NCI-H2081 (cell line): ENCODE measurements at regions not wholly inside any gene's neighbourhood (a gene's known extent, or its start where the extent isn't known, plus 50 kb on each side); places are given as distances from the start of the nearest gene placed in this dataset.
A peak's percentile ranks its signal among the peaks of the same experiment; 100 is the strongest.
"Not testable (repeated sequence)": the region's sequence is repeated elsewhere in the genome, so short reads cannot be mapped to it uniquely, and the experiment has no call there.

Experiments used
- DNase-seq, 2 experiments: peaks; one replicate each; lab custom pipeline; 2025; lab: John Stamatoyannopoulos, UW

- no peak for DNase-seq
Observed at GRCh38 chr2:4981802-4982409, 710.3 kb upstream of the SOX11 start.

GRCh38 chr2:4988444-4988843, 703.7 kb upstream of the SOX11 start:
- not testable (repeated sequence) for DNase-seq

GRCh38 chr2:4992226-4992625, 700.0 kb upstream of the SOX11 start:
- DNase-seq = peak; percentile 7 to 33

- peak in 1 of 2 experiments; percentile 10 for DNase-seq
Observed at GRCh38 chr2:4995466-4995865, 696.7 kb upstream of the SOX11 start.

GRCh38 chr2:5007596-5007995, 684.6 kb upstream of the SOX11 start:
- no peak for DNase-seq

- DNase-seq = no peak
Observed at GRCh38 chr2:5019324-5019723, 672.9 kb upstream of the SOX11 start.

GRCh38 chr2:5020116-5020875, 671.9 kb upstream of the SOX11 start:
- no peak for DNase-seq

- DNase-seq = peak in 1 of 2 experiments; percentile 36
Observed at GRCh38 chr2:5021136-5021535, 671.0 kb upstream of the SOX11 start.

- DNase-seq = no peak
Observed at GRCh38 chr2:5022061-5022460, 670.1 kb upstream of the SOX11 start.

- DNase-seq = not testable (repeated sequence)
Observed at GRCh38 chr2:5022708-5023635, 669.2 kb upstream of the SOX11 start.

GRCh38 chr2:5026571-5027234, 665.5 kb upstream of the SOX11 start:
- no peak for DNase-seq

- DNase-seq = peak; percentile 60 to 85
Observed at GRCh38 chr2:5035057-5035488, 657.1 kb upstream of the SOX11 start.

- DNase-seq = no peak
Observed at GRCh38 chr2:5036256-5036655, 655.9 kb upstream of the SOX11 start.

GRCh38 chr2:5039241-5039975, 652.8 kb upstream of the SOX11 start:
- DNase-seq = no peak

- no peak for DNase-seq
Observed at GRCh38 chr2:5040571-5040970, 651.6 kb upstream of the SOX11 start.

GRCh38 chr2:5041501-5041900, 650.7 kb upstream of the SOX11 start:
- no peak for DNase-seq

GRCh38 chr2:5042666-5043440, 649.3 kb upstream of the SOX11 start:
- no peak for DNase-seq

- no peak for DNase-seq
Observed at GRCh38 chr2:5051300-5051699, 640.9 kb upstream of the SOX11 start.

- no peak for DNase-seq
Observed at GRCh38 chr2:5052905-5053304, 639.3 kb upstream of the SOX11 start.

GRCh38 chr2:5057891-5058351, 634.3 kb upstream of the SOX11 start:
- DNase-seq = peak; percentile 91 to 99
